ENCODE measurements at regions not wholly inside any gene's neighbourhood (a gene's known extent, or its start where the extent isn't known, plus 50 kb on each side); places are given as distances from the start of the nearest gene placed in this dataset.
A peak's percentile ranks its signal among the peaks of the same experiment; 100 is the strongest.

- peak; percentile 91 for DNase-seq (ENCODE audit: low read depth)
- TF ChIP-seq CTCF (IDR thresholded peaks at IDR 0.05; ENCODE audit: insufficient read depth, low read depth, low read length, missing control alignments) = no peak
- H3K4me3 ChIP-seq (ENCODE audit: low read length) = no peak overlapping the region
Observed at GRCh38 chr15:31163769-31164572, 62.4 kb upstream of the TRPM1 start.

GRCh38 chr15:31164573-31164912 lies 63.0 kb upstream of the TRPM1 start:
- no peak overlapping the region for H3K4me3 ChIP-seq (ENCODE audit: low read length)
- DNase-seq (ENCODE audit: low read depth) = no peak
- no peak for TF ChIP-seq CTCF (IDR thresholded peaks at IDR 0.05; ENCODE audit: insufficient read depth, low read depth, low read length, missing control alignments)

- DNase-seq (ENCODE audit: low read depth) = no peak
- no peak for TF ChIP-seq CTCF (IDR thresholded peaks at IDR 0.05; ENCODE audit: insufficient read depth, low read depth, low read length, missing control alignments)
Observed at GRCh38 chr15:31169558-31169957, 68.0 kb upstream of the TRPM1 start.

GRCh38 chr15:31171731-31172130 lies 70.2 kb upstream of the TRPM1 start:
- no peak for DNase-seq (ENCODE audit: low read depth)
- H3K4me3 ChIP-seq (ENCODE audit: low read length) = no peak overlapping the region
- no peak for TF ChIP-seq CTCF (IDR thresholded peaks at IDR 0.05; ENCODE audit: insufficient read depth, low read depth, low read length, missing control alignments)

More at GRCh38 chr15:31169558-31169957, 68.0 kb upstream of the TRPM1 start:
- no peak overlapping the region for H3K4me3 ChIP-seq (ENCODE audit: low read length)

GRCh38 chr15:31172606-31173005 lies 71.1 kb upstream of the TRPM1 start:
- H3K4me3 ChIP-seq (ENCODE audit: low read length) = no peak overlapping the region
- no peak for TF ChIP-seq CTCF (IDR thresholded peaks at IDR 0.05; ENCODE audit: insufficient read depth, low read depth, low read length, missing control alignments)
- DNase-seq (ENCODE audit: low read depth) = no peak

- no peak for DNase-seq (ENCODE audit: low read depth)
- no peak for TF ChIP-seq CTCF (IDR thresholded peaks at IDR 0.05; ENCODE audit: insufficient read depth, low read depth, low read length, missing control alignments)
- H3K4me3 ChIP-seq (ENCODE audit: low read length) = no peak overlapping the region
Observed at GRCh38 chr15:31173790-31174450, 72.4 kb upstream of the TRPM1 start.

Measured in epithelial cell of esophagus (primary cell).